H9 (cell line): ENCODE measurements at regions not wholly inside any gene's neighbourhood (a gene's known extent, or its start where the extent isn't known, plus 50 kb on each side); places are given as distances from the start of the nearest gene placed in this dataset.

Experiments used
- DNase-seq: peaks from one replicate; pipeline ENCODE4 v3.0.0-alpha.2; 2017
- H2AFZ ChIP-seq: one replicate; pipeline ENCODE4 v1.6.1; 2013; ENCODE audit warnings: mild to moderate bottlenecking, low read length, control low read depth, moderate library complexity
- H2AK5ac ChIP-seq: 2 replicates; pipeline ENCODE4 v1.6.1; 2013; ENCODE audit warnings: low read length, control low read depth, mixed read lengths; ENCODE audit not compliant: insufficient read length
- H2BK120ac ChIP-seq: one replicate; pipeline ENCODE4 v1.6.1; 2013; ENCODE audit warnings: low read depth, mild to moderate bottlenecking, low read length, control low read depth, inconsistent platforms; ENCODE audit not compliant: poor library complexity, severe bottlenecking
- H2BK12ac ChIP-seq: 2 replicates; pipeline ENCODE4 v1.6.1; 2013; ENCODE audit warnings: low read length, control low read depth, mixed read lengths, low read depth; ENCODE audit not compliant: insufficient read length
- H2BK15ac ChIP-seq: 2 replicates; pipeline ENCODE4 v1.6.1; 2013; ENCODE audit warnings: low read depth, low read length, control low read depth
- H2BK20ac ChIP-seq: one replicate; pipeline ENCODE4 v1.6.1; 2013; ENCODE audit warnings: low read depth, mild to moderate bottlenecking, low read length, control low read depth, inconsistent platforms; ENCODE audit not compliant: poor library complexity, severe bottlenecking
- H2BK5ac ChIP-seq: 2 replicates; pipeline ENCODE4 v1.6.1; 2013; ENCODE audit warnings: low read length, control low read depth, mixed read lengths; ENCODE audit not compliant: insufficient read length
- H3K14ac ChIP-seq: 2 replicates; pipeline ENCODE4 v1.6.1; 2013; ENCODE audit warnings: low read length, control low read depth; ENCODE audit not compliant: insufficient read depth
- H3K18ac ChIP-seq: 2 replicates; pipeline ENCODE4 v1.6.1; 2013; ENCODE audit warnings: low read depth, mild to moderate bottlenecking, mixed read lengths, low read length, control low read depth; ENCODE audit not compliant: insufficient read length
- H3K23ac ChIP-seq: 2 replicates; pipeline ENCODE4 v1.6.1; 2013; ENCODE audit warnings: low read length, control low read depth, mixed read lengths, low read depth; ENCODE audit not compliant: insufficient read length
- H3K23me2 ChIP-seq: 2 replicates; pipeline ENCODE4 v1.6.1; 2013; ENCODE audit warnings: low read depth, mild to moderate bottlenecking, mixed read lengths, low read length, control low read depth; ENCODE audit not compliant: insufficient read length, poor library complexity, severe bottlenecking
- H3K27ac ChIP-seq: 2 replicates; pipeline ENCODE4 v1.5.1; 2013; ENCODE audit warnings: low read length, control low read depth, mixed read lengths, low read depth; ENCODE audit not compliant: insufficient read length
- H3K27me3 ChIP-seq: 2 replicates; pipeline ENCODE4 v1.6.1; 2013; ENCODE audit warnings: low read length, control low read depth, inconsistent platforms; ENCODE audit not compliant: insufficient read depth
- H3K4ac ChIP-seq: 2 replicates; pipeline ENCODE4 v1.6.1; 2013; ENCODE audit warnings: low read depth, mild to moderate bottlenecking, control low read depth, inconsistent platforms, low read length, moderate library complexity
- H3K4me1 ChIP-seq: 2 replicates; pipeline ENCODE4 v1.6.1; 2013; ENCODE audit warnings: low read length, control low read depth, inconsistent platforms; ENCODE audit not compliant: insufficient read depth
- H3K4me2 ChIP-seq: 2 replicates; pipeline ENCODE4 v1.6.1; 2013; ENCODE audit warnings: low read length, control low read depth, mixed read lengths; ENCODE audit not compliant: insufficient read length, insufficient read depth
- H3K56ac ChIP-seq: 2 replicates; pipeline ENCODE4 v1.6.1; 2013; ENCODE audit warnings: low read depth, mild to moderate bottlenecking, mixed read lengths, low read length, control low read depth; ENCODE audit not compliant: insufficient read length
- H3K79me1 ChIP-seq: 2 replicates; pipeline ENCODE4 v1.6.1; 2013; ENCODE audit warnings: low read depth, mild to moderate bottlenecking, moderate library complexity, low read length, control low read depth, inconsistent platforms; ENCODE audit not compliant: insufficient read depth, poor library complexity, severe bottlenecking
- H3K79me2 ChIP-seq: 2 replicates; pipeline ENCODE4 v1.6.1; 2013; ENCODE audit warnings: low read length, control low read depth, inconsistent platforms; ENCODE audit not compliant: insufficient read depth
- H3K9ac ChIP-seq: 2 replicates; pipeline ENCODE4 v1.6.1; 2013; ENCODE audit warnings: low read length, control low read depth, mixed read lengths; ENCODE audit not compliant: insufficient read length; ENCODE audit errors: extremely low read depth
- H3K9me3 ChIP-seq: one replicate; pipeline ENCODE4 v1.6.1; 2013; ENCODE audit warnings: low read depth, low read length, inconsistent platforms; ENCODE audit not compliant: control insufficient read depth
- H3T11ph ChIP-seq: one replicate; pipeline ENCODE4 v1.6.1; 2013; ENCODE audit warnings: mild to moderate bottlenecking, low read length, control low read depth, inconsistent platforms
- H4K20me1 ChIP-seq: one replicate; pipeline ENCODE4 v1.6.1; 2013; ENCODE audit not compliant: control insufficient read depth, insufficient read length, insufficient read depth
- H4K5ac ChIP-seq: 2 replicates; pipeline ENCODE4 v1.6.1; 2013; ENCODE audit warnings: low read depth, mild to moderate bottlenecking, mixed read lengths, low read length, control low read depth; ENCODE audit not compliant: insufficient read length
- H4K8ac ChIP-seq: replicated peaks from 2 replicates; pipeline ENCODE4 v1.6.1; 2013; ENCODE audit warnings: low read length, control low read depth, mixed read lengths, low read depth; ENCODE audit not compliant: insufficient read length
- H4K91ac ChIP-seq: 2 replicates; pipeline ENCODE4 v1.6.1; 2013; ENCODE audit warnings: low read depth, mild to moderate bottlenecking, moderate library complexity, mixed read lengths, low read length, control low read depth; ENCODE audit not compliant: insufficient read length
- H3K27ac Mint-ChIP-seq, 3 experiments: 2 replicates in 2 of 3; 3 replicates in 1 of 3; pipeline ENCODE4 v1.8.0; 2020 to 2021; ENCODE audit warnings: mixed read lengths in 3 of 3, mild to moderate bottlenecking in 1 of 3, moderate library complexity in 1 of 3
- H3K27me3 Mint-ChIP-seq: 2 replicates; pipeline ENCODE4 v1.8.0; 2021; ENCODE audit warnings: low read depth, mild to moderate bottlenecking, moderate library complexity, mixed read lengths
- H3K36me3 Mint-ChIP-seq, 3 experiments: 2 replicates in 2 of 3; 3 replicates in 1 of 3; pipeline ENCODE4 v1.8.0; 2020 to 2021; ENCODE audit warnings: low read depth in 3 of 3, mixed read lengths in 3 of 3; ENCODE audit not compliant: insufficient read depth in 1 of 3
- H3K4me1 Mint-ChIP-seq, 2 experiments: 2 replicates each; pipeline ENCODE4 v1.8.0; 2020; ENCODE audit warnings: mixed read lengths in 2 of 2
- H3K4me3 Mint-ChIP-seq, 2 experiments: 2 replicates in 1 of 2; 3 replicates in 1 of 2; pipeline ENCODE4 v1.8.0; 2020 to 2021; ENCODE audit warnings: mild to moderate bottlenecking in 2 of 2, mixed read lengths in 2 of 2, moderate library complexity in 1 of 2
- H3K9me3 Mint-ChIP-seq, 2 experiments: 2 replicates in 1 of 2; 3 replicates in 1 of 2; pipeline ENCODE4 v1.8.0; 2020; ENCODE audit warnings: mild to moderate bottlenecking in 2 of 2, mixed read lengths in 2 of 2, moderate library complexity in 1 of 2
- CTCF ChIP-seq: fragments of 200-600 bp; sonication (generic); conservative IDR thresholded peaks from 3 replicates; pipeline ENCODE4 v1.8.0; 2021; ENCODE audit warnings: antibody characterized with exemption, mild to moderate bottlenecking
- WGBS: extraction: QIAGEN DNeasy Blood & Tissue Kit; methylation state at CpG from one replicate; pipeline ENCODE4 v1.1.7; 2013; ENCODE audit warnings: missing lambda C conversion rate, low lambda C conversion rate, mixed read lengths; ENCODE audit not compliant: insufficient read length; ENCODE audit errors: extremely low coverage; 5-methylcytosine and 5-hydroxymethylcytosine counted together

- Histone ChIP-seq H2BK20ac (no peak overlapping the region), H3K9ac (no peak overlapping the region), H2BK120ac (no peak overlapping the region), H3K79me1 (no peaks in the 10 kb centered on the region), H3K79me2 (no peaks in the 10 kb centered on the region), H3K18ac (no peak overlapping the region), H3K4me2 (no peak overlapping the region), H3K14ac (no peak overlapping the region), H4K5ac (no peak overlapping the region), H3K4me1 (no peaks in the 10 kb centered on the region), H3K4ac (no peak overlapping the region), H4K91ac (no peak overlapping the region), H2BK15ac (no peak overlapping the region), H3K56ac (no peak overlapping the region), H4K20me1 (no peaks in the 10 kb centered on the region), H4K8ac (no peak overlapping the region), H3K23me2 (no peaks in the 10 kb centered on the region), H2AK5ac (no peak overlapping the region), H3K27ac (no peak overlapping the region), H3K27me3 (no peaks in the 10 kb centered on the region), H3K9me3 (no peaks in the 10 kb centered on the region), H2BK5ac (no peak overlapping the region), H2AFZ (no peak overlapping the region), H3T11ph (no peak overlapping the region), H2BK12ac (no peak overlapping the region), H3K23ac (no peak overlapping the region)
- Mint-ChIP-seq H3K9me3 (no peaks in the 10 kb centered on the region; a peak in 1 of 5 replicates), H3K27ac (no peak overlapping the region), H3K36me3 (no peaks in the 10 kb centered on the region), H3K4me1 (no peaks in the 10 kb centered on the region), H3K4me3 (no peak overlapping the region), H3K27me3 (no peaks in the 10 kb centered on the region; the same call in 1 of the 2 replicates)
- no peak for DNase-seq
- WGBS, result no CpG with 5 or more reads among the region's 2 CpGs
- no peak for TF ChIP-seq CTCF
Measured at GRCh38 chr5:8434501-8434900, 565.6 kb downstream of the MTRR start.
